Tibial nerve (tissue), 4 donors: ENCODE measurements at regions not wholly inside any gene's neighbourhood (a gene's known extent, or its start where the extent isn't known, plus 50 kb on each side); places are given as distances from the start of the nearest gene placed in this dataset.

ENCODE experiments used
- EP300 ChIP-seq, 2 donors: sonication (generic); formaldehyde crosslinking; IDR thresholded peaks; one replicate each; pipeline ENCODE4 v1.6.1; 2017; ENCODE audit warnings: antibody characterized with exemption in 2 of 2, mild to moderate bottlenecking in 1 of 2
- TF ChIP-seq, protein P1 (sequence below), 5 experiments: fragments of 200-600 bp in 3 of 5; fragments of 450-650 bp in 2 of 5; sonication (generic) in 3 of 5; IDR thresholded peaks; one replicate each; pipeline ENCODE4 v1.5.1; 2016 to 2019; ENCODE audit warnings: antibody characterized with exemption in 5 of 5, mild to moderate bottlenecking in 3 of 5, moderate library complexity in 2 of 5

DNA sequence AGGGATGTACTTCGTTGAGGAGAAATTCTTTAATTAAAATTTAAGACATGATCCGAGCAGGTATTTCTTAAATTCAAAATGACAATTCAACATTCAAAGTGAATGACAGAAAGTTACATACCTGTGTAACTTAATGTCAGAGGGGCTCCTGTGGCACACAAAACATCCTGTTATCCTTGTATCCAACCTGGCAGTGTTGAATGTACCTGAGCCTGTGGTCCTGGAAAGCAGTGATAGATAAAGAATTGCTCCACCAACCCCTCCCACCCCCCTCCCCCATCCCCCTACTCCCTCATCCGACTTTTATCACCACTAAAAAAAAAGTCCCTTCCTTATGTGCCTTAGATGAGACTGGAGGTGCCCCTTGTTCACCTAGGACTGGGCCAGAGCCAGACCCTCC lies 119.4 kb upstream of the ADCY1 start:
- TF ChIP-seq, protein P1, sequence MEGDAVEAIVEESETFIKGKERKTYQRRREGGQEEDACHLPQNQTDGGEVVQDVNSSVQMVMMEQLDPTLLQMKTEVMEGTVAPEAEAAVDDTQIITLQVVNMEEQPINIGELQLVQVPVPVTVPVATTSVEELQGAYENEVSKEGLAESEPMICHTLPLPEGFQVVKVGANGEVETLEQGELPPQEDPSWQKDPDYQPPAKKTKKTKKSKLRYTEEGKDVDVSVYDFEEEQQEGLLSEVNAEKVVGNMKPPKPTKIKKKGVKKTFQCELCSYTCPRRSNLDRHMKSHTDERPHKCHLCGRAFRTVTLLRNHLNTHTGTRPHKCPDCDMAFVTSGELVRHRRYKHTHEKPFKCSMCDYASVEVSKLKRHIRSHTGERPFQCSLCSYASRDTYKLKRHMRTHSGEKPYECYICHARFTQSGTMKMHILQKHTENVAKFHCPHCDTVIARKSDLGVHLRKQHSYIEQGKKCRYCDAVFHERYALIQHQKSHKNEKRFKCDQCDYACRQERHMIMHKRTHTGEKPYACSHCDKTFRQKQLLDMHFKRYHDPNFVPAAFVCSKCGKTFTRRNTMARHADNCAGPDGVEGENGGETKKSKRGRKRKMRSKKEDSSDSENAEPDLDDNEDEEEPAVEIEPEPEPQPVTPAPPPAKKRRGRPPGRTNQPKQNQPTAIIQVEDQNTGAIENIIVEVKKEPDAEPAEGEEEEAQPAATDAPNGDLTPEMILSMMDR (IDR thresholded peaks at IDR 0.05), result no peak
- no peak for TF ChIP-seq EP300 (IDR thresholded peaks at IDR 0.05)
